ENCODE measurements at regions not wholly inside any gene's neighbourhood (a gene's known extent, or its start where the extent isn't known, plus 50 kb on each side); places are given as distances from the start of the nearest gene placed in this dataset.

- no peak overlapping the region for H3K9ac ChIP-seq (ENCODE audit: low read depth in 2 of 2, low read length in 2 of 2)
- H3K27me3 ChIP-seq, result no peaks in the 10 kb centered on the region
- no peak overlapping the region for H3K27ac ChIP-seq
- DNase-seq, result no peak
- H3K9me3 ChIP-seq, result no peaks in the 10 kb centered on the region
- no peak for TF ChIP-seq CTCF (IDR thresholded peaks at IDR 0.05)
- no peak overlapping the region for H3K4me3 ChIP-seq
- intact Hi-C loops (cut with DNase I), result no loop called here
- no peaks in the 10 kb centered on the region for H3K36me3 ChIP-seq
- no peaks in the 10 kb centered on the region for H3K4me1 ChIP-seq
Measured at GRCh38 chr4:81632581-81633299, 161.0 kb upstream of the RASGEF1B start.

GRCh38 chr4:81631958-81632441 lies 160.3 kb upstream of the RASGEF1B start:
- Histone ChIP-seq H3K4me3 (no peak overlapping the region), H3K9me3 (no peaks in the 10 kb centered on the region), H3K27me3 (no peaks in the 10 kb centered on the region), H3K9ac (ENCODE audit: low read depth in 2 of 2, low read length in 2 of 2) (no peak overlapping the region), H3K27ac (no peak overlapping the region), H3K4me1 (no peaks in the 10 kb centered on the region), H3K36me3 (no peaks in the 10 kb centered on the region)
- intact Hi-C loops (cut with DNase I), result no loop called here
- no peak for TF ChIP-seq CTCF (IDR thresholded peaks at IDR 0.05)
- no peak for DNase-seq

- intact Hi-C loops (cut with DNase I), result no loop called here
Measured at GRCh38 chr4:81629366-81629765, 157.7 kb upstream of the RASGEF1B start.

GRCh38 chr4:81628489-81628888 lies 156.8 kb upstream of the RASGEF1B start:
- DNase-seq, result no peak
- intact Hi-C loops (cut with DNase I), result no loop called here
- Histone ChIP-seq H3K4me3 (no peak overlapping the region), H3K9me3 (no peaks in the 10 kb centered on the region), H3K27me3 (no peaks in the 10 kb centered on the region), H3K27ac (no peak overlapping the region), H3K9ac (ENCODE audit: low read depth in 2 of 2, low read length in 2 of 2) (no peak overlapping the region), H3K36me3 (no peaks in the 10 kb centered on the region), H3K4me1 (no peaks in the 10 kb centered on the region)
- TF ChIP-seq CTCF (IDR thresholded peaks at IDR 0.05), result no peak

More at GRCh38 chr4:81629366-81629765, 157.7 kb upstream of the RASGEF1B start:
- H3K9ac ChIP-seq (ENCODE audit: low read depth in 2 of 2, low read length in 2 of 2), result no peak overlapping the region
- H3K27ac ChIP-seq, result no peak overlapping the region
- no peaks in the 10 kb centered on the region for H3K4me1 ChIP-seq
- no peak for DNase-seq
- no peaks in the 10 kb centered on the region for H3K9me3 ChIP-seq
- no peaks in the 10 kb centered on the region for H3K27me3 ChIP-seq
- TF ChIP-seq CTCF (IDR thresholded peaks at IDR 0.05), result no peak
- no peak overlapping the region for H3K4me3 ChIP-seq
- H3K36me3 ChIP-seq, result no peaks in the 10 kb centered on the region

- H3K4me1 ChIP-seq, result no peaks in the 10 kb centered on the region
- no peak overlapping the region for H3K27ac ChIP-seq
- no peak overlapping the region for H3K9ac ChIP-seq (ENCODE audit: low read depth in 2 of 2, low read length in 2 of 2)
- H3K9me3 ChIP-seq, result no peaks in the 10 kb centered on the region
- intact Hi-C loops (cut with DNase I), result no loop called here
- no peak for DNase-seq
- H3K36me3 ChIP-seq, result no peaks in the 10 kb centered on the region
- H3K4me3 ChIP-seq, result no peak overlapping the region
- no peak for TF ChIP-seq CTCF (IDR thresholded peaks at IDR 0.05)
- no peaks in the 10 kb centered on the region for H3K27me3 ChIP-seq
Measured at GRCh38 chr4:81627590-81627989, 155.9 kb upstream of the RASGEF1B start.

Data from colonic mucosa (tissue), 4 donors.